ENCODE measurements at regions not wholly inside any gene's neighbourhood (a gene's known extent, or its start where the extent isn't known, plus 50 kb on each side); places are given as distances from the start of the nearest gene placed in this dataset.
"Not testable (repeated sequence)": the region's sequence is repeated elsewhere in the genome, so short reads cannot be mapped to it uniquely, and the experiment has no call there.

- H3K4me1 ChIP-seq (ENCODE audit: control insufficient read depth, insufficient read depth, low read length), result no peaks in the 10 kb centered on the region
- in situ Hi-C loops (cut with HindIII; ENCODE audit: low pct_unique_long_range_greater_than_20kb, low sequenced_read_pairs) (no loop called here), intact Hi-C loops (cut with micrococcal nuclease; ENCODE audit: unreplicated experiment) (no loop called here)
- DNase-seq (ENCODE audit: low read depth, low spot score), result no peak
- ChIA-PET CTCF (no interaction called here), POLR2A (no interaction called here)
- H3K9me3 ChIP-seq (ENCODE audit: control insufficient read depth, insufficient read depth, low read depth, low read length), result no peaks in the 10 kb centered on the region
- no peak for TF ChIP-seq TCF7L2 (IDR thresholded peaks at IDR 0.05; ENCODE audit: low read depth, low read length)
- TF ChIP-seq REST (IDR thresholded peaks at IDR 0.05; ENCODE audit: insufficient read depth in 1 of 2, low read depth in 2 of 2, low read length in 1 of 2), result no peak
- TF ChIP-seq CTCF (IDR thresholded peaks at IDR 0.05), result no peak
- no peak for TF ChIP-seq POLR2AphosphoS5 (IDR thresholded peaks at IDR 0.05; ENCODE audit: low read depth, low read length)
- TF ChIP-seq SIN3A (IDR thresholded peaks at IDR 0.05; ENCODE audit: borderline replicate concordance, insufficient read depth, low read depth, low read length), result no peak
- BruUV-seq (replicated peaks), result no TSS peak
- H3K4me3 ChIP-seq (ENCODE audit: low read depth in 2 of 2, low read length in 2 of 2), result no peak overlapping the region
- no peaks in the 10 kb centered on the region; the same call in none of the 2 replicates for H3K27me3 ChIP-seq (ENCODE audit: control insufficient read depth, insufficient read depth, low read length)
- no peaks in the 10 kb centered on the region for H3K36me3 ChIP-seq (ENCODE audit: control insufficient read depth, insufficient read depth, low read length)
- ATAC-seq, result no peak
- no peak overlapping the region for H3K27ac ChIP-seq (ENCODE audit: low read length)
Observed at GRCh38 chr7:27442455-27442854, 199.9 kb downstream of the EVX1 start.

GRCh38 chr7:27449046-27449445 is 206.4 kb downstream of the EVX1 start:
- H3K9me3 ChIP-seq (ENCODE audit: control insufficient read depth, insufficient read depth, low read depth, low read length); intact Hi-C loops (cut with micrococcal nuclease; ENCODE audit: unreplicated experiment); DNase-seq (ENCODE audit: low read depth, low spot score); H3K4me3 ChIP-seq (ENCODE audit: low read depth in 2 of 2, low read length in 2 of 2); H3K4me1 ChIP-seq (ENCODE audit: control insufficient read depth, insufficient read depth, low read length); H3K36me3 ChIP-seq (ENCODE audit: control insufficient read depth, insufficient read depth, low read length); ATAC-seq; CTCF ChIA-PET; in situ Hi-C loops (cut with HindIII; ENCODE audit: low pct_unique_long_range_greater_than_20kb, low sequenced_read_pairs); H3K27ac ChIP-seq (ENCODE audit: low read length); BruUV-seq (replicated peaks); POLR2A ChIA-PET; H3K27me3 ChIP-seq (ENCODE audit: control insufficient read depth, insufficient read depth, low read length): not testable (repeated sequence)

GRCh38 chr7:27453702-27454405 is 208.8 kb downstream of the HIBADH start:
- ATAC-seq, result peak; percentile 64; the same call in 1 of the 2 replicates
- ChIA-PET POLR2A (no interaction called here), CTCF (no interaction called here)
- Histone ChIP-seq H3K4me3 (ENCODE audit: low read depth in 2 of 2, low read length in 2 of 2) (no peak overlapping the region), H3K36me3 (ENCODE audit: control insufficient read depth, insufficient read depth, low read length) (no peaks in the 10 kb centered on the region), H3K27me3 (ENCODE audit: control insufficient read depth, insufficient read depth, low read length) (peaks cover 9% of the 10 kb centered on the region), H3K4me1 (ENCODE audit: control insufficient read depth, insufficient read depth, low read length) (no peaks in the 10 kb centered on the region), H3K9me3 (ENCODE audit: control insufficient read depth, insufficient read depth, low read depth, low read length) (no peaks in the 10 kb centered on the region), H3K27ac (ENCODE audit: low read length) (no peak overlapping the region)
- DNase-seq (ENCODE audit: low read depth, low spot score), result no peak
- in situ Hi-C loops (cut with HindIII; ENCODE audit: low pct_unique_long_range_greater_than_20kb, low sequenced_read_pairs), result no loop called here
- no peak for TF ChIP-seq CTCF (IDR thresholded peaks at IDR 0.05)
- TF ChIP-seq REST (IDR thresholded peaks at IDR 0.05; ENCODE audit: insufficient read depth in 1 of 2, low read depth in 2 of 2, low read length in 1 of 2), result no peak
- TF ChIP-seq POLR2AphosphoS5 (IDR thresholded peaks at IDR 0.05; ENCODE audit: low read depth, low read length), result no peak
- intact Hi-C loops (cut with micrococcal nuclease; ENCODE audit: unreplicated experiment), result no loop called here
- BruUV-seq (replicated peaks), result no TSS peak

- ATAC-seq; H3K27me3 ChIP-seq (ENCODE audit: control insufficient read depth, insufficient read depth, low read length); in situ Hi-C loops (cut with HindIII; ENCODE audit: low pct_unique_long_range_greater_than_20kb, low sequenced_read_pairs); CTCF ChIA-PET; DNase-seq (ENCODE audit: low read depth, low spot score); POLR2A ChIA-PET; H3K4me3 ChIP-seq (ENCODE audit: low read depth in 2 of 2, low read length in 2 of 2); H3K4me1 ChIP-seq (ENCODE audit: control insufficient read depth, insufficient read depth, low read length); H3K27ac ChIP-seq (ENCODE audit: low read length); BruUV-seq (replicated peaks); intact Hi-C loops (cut with micrococcal nuclease; ENCODE audit: unreplicated experiment); H3K36me3 ChIP-seq (ENCODE audit: control insufficient read depth, insufficient read depth, low read length); H3K9me3 ChIP-seq (ENCODE audit: control insufficient read depth, insufficient read depth, low read depth, low read length): not testable (repeated sequence)
Observed at GRCh38 chr7:27457120-27457519, 205.6 kb downstream of the HIBADH start.
